ENCODE measurements at regions not wholly inside any gene's neighbourhood (a gene's known extent, or its start where the extent isn't known, plus 50 kb on each side); places are given as distances from the start of the nearest gene placed in this dataset.
A peak's percentile ranks its signal among the peaks of the same experiment; 100 is the strongest.

DNA sequence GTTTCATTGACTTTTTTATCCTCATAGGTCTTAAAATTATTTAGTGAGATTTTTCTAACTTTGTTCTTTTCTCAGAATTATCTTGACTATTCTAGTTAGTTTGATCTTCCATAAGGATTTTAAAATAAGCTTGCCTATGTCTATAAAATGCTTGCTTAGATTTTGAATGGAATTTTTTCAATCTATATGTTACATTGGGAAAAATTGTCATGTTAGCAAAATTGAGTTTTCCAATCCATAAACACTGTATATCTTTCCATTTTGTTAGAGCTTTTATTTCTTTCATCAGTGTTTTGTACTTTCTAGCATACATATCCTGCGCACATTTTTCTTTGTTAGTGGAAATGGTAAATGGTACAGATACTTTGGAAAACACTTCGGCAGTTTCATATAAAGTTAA is 312.9 kb downstream of the PDHA2 start:
- no peak overlapping the region for H3K4me3 ChIP-seq (ENCODE audit: low read depth, low read length)
- no peak for DNase-seq (ENCODE audit: low read depth)
- TF ChIP-seq, protein P1, sequence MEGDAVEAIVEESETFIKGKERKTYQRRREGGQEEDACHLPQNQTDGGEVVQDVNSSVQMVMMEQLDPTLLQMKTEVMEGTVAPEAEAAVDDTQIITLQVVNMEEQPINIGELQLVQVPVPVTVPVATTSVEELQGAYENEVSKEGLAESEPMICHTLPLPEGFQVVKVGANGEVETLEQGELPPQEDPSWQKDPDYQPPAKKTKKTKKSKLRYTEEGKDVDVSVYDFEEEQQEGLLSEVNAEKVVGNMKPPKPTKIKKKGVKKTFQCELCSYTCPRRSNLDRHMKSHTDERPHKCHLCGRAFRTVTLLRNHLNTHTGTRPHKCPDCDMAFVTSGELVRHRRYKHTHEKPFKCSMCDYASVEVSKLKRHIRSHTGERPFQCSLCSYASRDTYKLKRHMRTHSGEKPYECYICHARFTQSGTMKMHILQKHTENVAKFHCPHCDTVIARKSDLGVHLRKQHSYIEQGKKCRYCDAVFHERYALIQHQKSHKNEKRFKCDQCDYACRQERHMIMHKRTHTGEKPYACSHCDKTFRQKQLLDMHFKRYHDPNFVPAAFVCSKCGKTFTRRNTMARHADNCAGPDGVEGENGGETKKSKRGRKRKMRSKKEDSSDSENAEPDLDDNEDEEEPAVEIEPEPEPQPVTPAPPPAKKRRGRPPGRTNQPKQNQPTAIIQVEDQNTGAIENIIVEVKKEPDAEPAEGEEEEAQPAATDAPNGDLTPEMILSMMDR (IDR thresholded peaks at IDR 0.05; ENCODE audit: insufficient read depth, low read depth, low read length, missing control alignments), result no peak

DNA sequence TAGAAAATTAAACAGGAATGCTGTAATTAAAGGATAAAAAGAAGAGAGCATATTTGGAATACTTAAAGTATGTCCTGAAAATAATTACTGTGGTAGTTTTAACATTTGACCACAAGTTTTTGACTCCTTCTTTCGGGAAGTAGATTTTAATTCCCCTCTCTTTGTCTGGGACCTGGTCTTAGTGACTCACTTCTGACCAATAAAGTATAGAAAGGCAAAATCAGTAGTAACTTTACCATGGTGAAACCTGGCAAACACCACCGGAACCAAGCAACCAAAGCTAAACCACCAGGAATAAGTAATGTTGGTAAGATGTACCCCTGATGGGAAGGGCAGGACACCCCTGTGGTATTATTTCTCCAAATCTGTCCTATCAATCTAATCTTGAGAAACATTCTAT is 314.8 kb downstream of the PDHA2 start:
- TF ChIP-seq, protein P1 (IDR thresholded peaks at IDR 0.05; ENCODE audit: insufficient read depth, low read depth, low read length, missing control alignments), result no peak
- no peak overlapping the region for H3K4me3 ChIP-seq (ENCODE audit: low read depth, low read length)
- no peak for DNase-seq (ENCODE audit: low read depth)

DNA sequence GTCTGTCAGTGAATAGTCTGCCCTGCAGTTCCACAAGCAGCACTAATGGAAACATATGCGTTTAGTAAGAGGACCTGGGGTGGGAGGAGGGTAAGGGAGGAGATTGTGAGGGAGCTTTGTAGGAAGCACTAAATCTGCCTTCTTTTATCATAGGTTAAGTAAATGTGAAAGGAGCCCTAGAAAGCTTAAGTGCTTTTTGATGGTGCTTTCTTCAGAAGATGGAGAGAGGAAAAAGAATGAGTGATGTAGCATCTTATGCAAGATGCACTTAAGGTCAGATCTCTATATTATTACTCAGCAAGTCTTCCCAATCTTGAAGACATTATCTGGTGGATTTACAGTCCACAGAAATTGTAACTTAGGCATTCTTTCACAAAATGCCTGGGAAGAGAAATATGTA is 322.7 kb downstream of the PDHA2 start:
- no peak for DNase-seq (ENCODE audit: low read depth)
- no peak overlapping the region for H3K4me3 ChIP-seq (ENCODE audit: low read depth, low read length)
- TF ChIP-seq, protein P1 (IDR thresholded peaks at IDR 0.05; ENCODE audit: insufficient read depth, low read depth, low read length, missing control alignments), result no peak

DNA sequence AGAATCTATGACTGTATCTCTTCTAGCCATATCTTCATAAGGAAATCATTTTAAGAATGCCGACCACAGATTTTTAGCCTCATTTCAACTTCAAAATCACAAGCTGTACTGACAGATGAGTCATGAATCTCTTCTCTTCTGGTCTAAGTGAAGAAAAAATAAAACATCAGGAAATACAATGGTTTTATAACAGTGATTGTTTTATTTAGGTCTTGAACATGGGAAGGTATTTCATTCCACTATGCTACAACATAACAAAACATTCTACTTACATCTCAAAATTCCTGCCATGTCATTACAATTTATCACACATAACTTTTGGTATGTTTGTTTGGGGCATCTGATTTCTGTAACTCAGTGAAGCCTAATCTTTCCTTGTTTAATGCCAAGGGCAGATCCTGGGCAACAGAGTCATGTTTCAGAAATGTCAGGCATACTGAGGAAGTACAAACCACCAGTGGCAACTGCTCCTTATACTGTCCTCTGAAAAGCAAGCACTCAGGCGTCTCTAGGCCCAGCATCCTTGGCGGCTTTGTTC is 325.0 kb downstream of the PDHA2 start:
- no peak overlapping the region for H3K4me3 ChIP-seq (ENCODE audit: low read depth, low read length)
- TF ChIP-seq, protein P1 (IDR thresholded peaks at IDR 0.05; ENCODE audit: insufficient read depth, low read depth, low read length, missing control alignments), result no peak
- no peak for DNase-seq (ENCODE audit: low read depth)

DNA sequence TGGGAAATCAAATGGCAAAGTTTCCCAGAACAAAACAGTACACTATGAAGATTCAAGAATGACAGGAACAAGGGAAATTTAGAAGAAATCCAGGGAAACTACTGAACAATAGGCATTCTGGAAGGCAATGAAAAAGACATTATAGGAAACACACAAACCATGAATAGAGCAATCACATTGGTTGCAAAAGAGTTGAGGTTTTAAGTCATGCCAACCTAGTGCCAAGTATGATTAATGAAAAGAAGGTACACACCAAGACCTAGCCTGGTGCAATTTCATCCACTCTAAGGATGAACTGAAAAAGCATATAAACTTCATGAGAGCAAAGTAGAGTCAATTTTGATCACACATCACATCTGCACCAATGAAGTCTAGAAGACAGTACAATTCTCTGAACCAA is 326.9 kb downstream of the PDHA2 start:
- TF ChIP-seq, protein P1 (IDR thresholded peaks at IDR 0.05; ENCODE audit: insufficient read depth, low read depth, low read length, missing control alignments), result no peak
- no peak for DNase-seq (ENCODE audit: low read depth)
- no peak overlapping the region for H3K4me3 ChIP-seq (ENCODE audit: low read depth, low read length)

DNA sequence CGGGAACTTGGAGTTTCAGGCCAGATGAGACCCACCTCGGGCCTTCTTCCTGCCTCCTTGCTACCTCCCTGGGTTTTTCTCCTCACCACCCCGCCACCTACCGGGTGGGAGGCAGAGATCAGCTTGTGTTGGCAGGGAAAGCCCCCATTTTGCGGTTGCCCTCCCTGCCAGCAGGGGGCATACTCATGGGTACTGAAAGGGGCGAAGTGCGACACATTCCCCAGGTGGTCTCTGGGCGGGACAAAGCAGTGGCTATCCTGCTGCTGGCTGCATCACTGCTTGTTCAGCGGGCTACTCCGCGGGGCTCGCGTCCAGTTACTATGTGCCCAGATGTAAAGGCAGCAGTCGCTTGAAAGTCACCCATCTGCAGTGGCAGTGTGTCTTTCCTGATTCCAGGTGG is 330.3 kb downstream of the PDHA2 start:
- H3K4me3 ChIP-seq (ENCODE audit: low read depth, low read length), result no peak overlapping the region
- TF ChIP-seq, protein P1 (IDR thresholded peaks at IDR 0.05; ENCODE audit: insufficient read depth, low read depth, low read length, missing control alignments), result peak; percentile 26
- peak; percentile 1 for DNase-seq (ENCODE audit: low read depth)

DNA sequence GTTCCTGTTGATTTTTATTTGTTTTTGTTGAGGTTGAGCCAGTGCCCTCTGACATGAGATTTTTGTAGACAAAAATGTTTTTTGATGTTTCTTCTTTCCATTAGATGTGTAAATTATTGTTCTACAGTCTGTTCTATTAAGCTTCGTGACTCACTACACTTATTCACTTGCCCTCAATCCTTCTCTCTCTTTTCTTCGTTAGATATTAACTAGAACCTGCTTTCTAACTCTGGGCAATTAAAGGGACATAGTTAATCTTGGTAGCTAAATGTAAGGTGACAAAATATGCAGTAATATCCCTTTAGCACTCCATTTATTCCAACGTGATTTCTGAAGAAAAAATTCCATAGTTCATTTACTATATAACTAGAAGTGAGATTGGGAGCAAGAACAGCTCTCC is 333.9 kb downstream of the PDHA2 start:
- TF ChIP-seq, protein P1 (IDR thresholded peaks at IDR 0.05; ENCODE audit: insufficient read depth, low read depth, low read length, missing control alignments), result no peak

More for the DNA sequence above, 333.9 kb downstream of the PDHA2 start:
- DNase-seq (ENCODE audit: low read depth), result no peak
- no peak overlapping the region for H3K4me3 ChIP-seq (ENCODE audit: low read depth, low read length)
